ENCODE measurements at regions not wholly inside any gene's neighbourhood (a gene's known extent, or its start where the extent isn't known, plus 50 kb on each side); places are given as distances from the start of the nearest gene placed in this dataset.
"Not testable (repeated sequence)": the region's sequence is repeated elsewhere in the genome, so short reads cannot be mapped to it uniquely, and the experiment has no call there.

GRCh38 chr10:120209124-120209762 lies 247.8 kb upstream of the PLPP4 start:
- no peak for DNase-seq

GRCh38 chr10:120212275-120212674 lies 244.8 kb upstream of the PLPP4 start:
- no peak for DNase-seq

- not testable (repeated sequence) for DNase-seq
Measured at GRCh38 chr10:120213283-120213682, 243.7 kb upstream of the PLPP4 start.

GRCh38 chr10:120217736-120218135 lies 239.3 kb upstream of the PLPP4 start:
- DNase-seq = no peak

- no peak for DNase-seq
Measured at GRCh38 chr10:120221873-120222485, 235.0 kb upstream of the PLPP4 start.

- no peak for DNase-seq
Measured at GRCh38 chr10:120229641-120230040, 227.4 kb upstream of the PLPP4 start.

GRCh38 chr10:120239695-120240094 lies 217.3 kb upstream of the PLPP4 start:
- not testable (repeated sequence) for DNase-seq

GRCh38 chr10:120251821-120252442 lies 205.1 kb upstream of the PLPP4 start:
- DNase-seq = no peak

- no peak for DNase-seq
Measured at GRCh38 chr10:120253131-120253530, 203.9 kb upstream of the PLPP4 start.

- DNase-seq = no peak
Measured at GRCh38 chr10:120260456-120260855, 196.6 kb upstream of the PLPP4 start.

- no peak for DNase-seq
Measured at GRCh38 chr10:120262857-120263547, 194.0 kb upstream of the PLPP4 start.

GRCh38 chr10:120266022-120266421 lies 191.0 kb upstream of the PLPP4 start:
- no peak for DNase-seq

GRCh38 chr10:120270906-120271305 lies 186.1 kb upstream of the PLPP4 start:
- no peak for DNase-seq

- DNase-seq = no peak
Measured at GRCh38 chr10:120271696-120272095, 185.3 kb upstream of the PLPP4 start.

- no peak for DNase-seq
Measured at GRCh38 chr10:120272350-120272749, 184.7 kb upstream of the PLPP4 start.

GRCh38 chr10:120278069-120278468 lies 179.0 kb upstream of the PLPP4 start:
- no peak for DNase-seq

GRCh38 chr10:120279196-120279595 lies 177.8 kb upstream of the PLPP4 start:
- DNase-seq = no peak

- no peak for DNase-seq
Measured at GRCh38 chr10:120282421-120282820, 174.6 kb upstream of the PLPP4 start.

GRCh38 chr10:120282846-120283492 lies 174.1 kb upstream of the PLPP4 start:
- DNase-seq = no peak

GRCh38 chr10:120285408-120285807 lies 171.6 kb upstream of the PLPP4 start:
- no peak for DNase-seq

GRCh38 chr10:120286280-120286679 lies 170.7 kb upstream of the PLPP4 start:
- DNase-seq = no peak

- no peak for DNase-seq
Measured at GRCh38 chr10:120300513-120300912, 156.5 kb upstream of the PLPP4 start.

GRCh38 chr10:120308589-120308988 lies 148.4 kb upstream of the PLPP4 start:
- DNase-seq = no peak

Measured in NCI-H1105 (cell line).